LHCN-M2 (cell line): ENCODE measurements at regions not wholly inside any gene's neighbourhood (a gene's known extent, or its start where the extent isn't known, plus 50 kb on each side); places are given as distances from the start of the nearest gene placed in this dataset.

Source experiments
- DNase-seq: peaks from one replicate; pipeline ENCODE4 v3.0.0-alpha.2; 2012; ENCODE audit warnings: low read depth

GRCh38 chr3:106261915-106262683, 393.3 kb upstream of the CBLB start:
- peak; percentile 51 for DNase-seq

DNA sequence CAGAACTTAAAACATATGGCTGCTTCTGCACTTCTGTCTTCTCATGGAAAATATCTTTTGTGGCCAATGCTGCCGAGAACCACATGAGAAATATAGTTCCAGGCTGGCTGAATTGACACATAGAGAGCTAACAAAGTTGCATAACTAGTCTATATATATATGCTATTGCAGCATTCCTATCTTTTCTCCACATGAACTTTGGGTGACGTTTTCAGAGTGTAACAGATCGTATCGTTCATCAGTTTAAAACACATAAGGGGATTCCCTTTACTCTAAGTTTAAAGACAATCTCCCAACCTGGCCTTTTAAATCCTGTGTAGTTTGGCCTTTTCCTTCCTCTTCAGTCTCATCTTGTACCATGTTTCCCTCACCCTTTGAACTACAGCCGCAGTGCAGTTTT, 394.2 kb upstream of the CBLB start:
- no peak for DNase-seq

DNA sequence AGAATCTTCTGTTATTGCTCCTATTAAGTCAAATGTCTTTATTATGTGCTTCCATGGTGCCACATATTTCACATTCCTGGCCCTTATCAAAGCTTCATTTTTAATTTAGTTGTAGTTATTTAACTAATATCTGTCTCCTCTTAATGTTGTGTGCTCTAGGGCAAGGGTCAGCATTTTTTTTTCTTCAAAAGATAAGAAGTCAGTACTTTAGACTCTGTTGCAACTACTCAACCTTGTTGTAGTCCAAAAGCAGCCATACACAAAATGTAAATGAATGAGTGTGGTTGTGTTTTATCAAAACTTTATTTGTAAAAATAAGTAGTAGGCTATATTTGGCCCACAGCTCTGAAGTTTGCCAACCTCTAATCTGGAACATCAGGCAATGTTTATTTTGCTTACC, 394.7 kb upstream of the CBLB start:
- DNase-seq: no peak

- no peak for DNase-seq
These were observed 396.9 kb upstream of the CBLB start for GRCh38 chr3:106265704-106266103.

GRCh38 chr3:106268696-106269095, 399.9 kb upstream of the CBLB start:
- DNase-seq: no peak

DNA sequence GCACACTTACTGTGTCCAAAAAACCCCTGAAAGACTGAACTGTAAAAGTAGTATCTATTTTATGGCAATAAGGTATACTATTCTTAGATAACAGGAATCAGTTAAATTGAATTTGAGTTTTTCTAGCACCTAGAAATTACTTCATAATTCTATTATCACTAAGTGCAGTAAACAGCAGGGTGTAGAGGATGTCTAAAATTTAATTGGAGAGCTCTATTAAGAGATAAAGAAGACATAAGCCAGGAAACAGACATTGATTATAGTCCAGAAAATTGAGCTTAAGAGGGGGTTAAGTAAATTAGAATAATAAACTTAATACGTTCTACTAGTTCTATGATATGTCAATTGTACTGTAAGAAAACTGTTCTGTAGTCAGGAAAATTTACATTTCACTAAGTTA, 403.5 kb upstream of the CBLB start:
- no peak for DNase-seq

GRCh38 chr3:106275592-106275991, 406.8 kb upstream of the CBLB start:
- DNase-seq: no peak

DNA sequence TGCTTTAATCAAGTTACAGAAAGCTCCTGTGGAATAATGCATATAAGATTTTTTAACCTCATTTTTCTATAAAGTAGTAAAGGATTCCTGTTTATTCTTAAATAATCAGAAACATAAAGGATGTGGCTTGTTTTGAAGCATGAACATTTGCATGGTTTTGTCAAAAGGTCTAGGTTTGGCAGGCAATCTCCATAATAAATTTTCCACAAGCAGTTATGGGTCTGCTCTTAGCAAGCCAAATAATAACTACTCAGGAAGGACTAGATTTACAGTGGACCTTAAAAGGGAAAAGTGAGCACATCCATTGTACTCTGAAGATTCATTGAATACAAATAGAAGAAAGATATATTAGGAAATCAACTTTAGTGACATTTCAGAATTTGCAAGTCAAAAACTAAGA, 407.3 kb upstream of the CBLB start:
- no peak for DNase-seq

DNA sequence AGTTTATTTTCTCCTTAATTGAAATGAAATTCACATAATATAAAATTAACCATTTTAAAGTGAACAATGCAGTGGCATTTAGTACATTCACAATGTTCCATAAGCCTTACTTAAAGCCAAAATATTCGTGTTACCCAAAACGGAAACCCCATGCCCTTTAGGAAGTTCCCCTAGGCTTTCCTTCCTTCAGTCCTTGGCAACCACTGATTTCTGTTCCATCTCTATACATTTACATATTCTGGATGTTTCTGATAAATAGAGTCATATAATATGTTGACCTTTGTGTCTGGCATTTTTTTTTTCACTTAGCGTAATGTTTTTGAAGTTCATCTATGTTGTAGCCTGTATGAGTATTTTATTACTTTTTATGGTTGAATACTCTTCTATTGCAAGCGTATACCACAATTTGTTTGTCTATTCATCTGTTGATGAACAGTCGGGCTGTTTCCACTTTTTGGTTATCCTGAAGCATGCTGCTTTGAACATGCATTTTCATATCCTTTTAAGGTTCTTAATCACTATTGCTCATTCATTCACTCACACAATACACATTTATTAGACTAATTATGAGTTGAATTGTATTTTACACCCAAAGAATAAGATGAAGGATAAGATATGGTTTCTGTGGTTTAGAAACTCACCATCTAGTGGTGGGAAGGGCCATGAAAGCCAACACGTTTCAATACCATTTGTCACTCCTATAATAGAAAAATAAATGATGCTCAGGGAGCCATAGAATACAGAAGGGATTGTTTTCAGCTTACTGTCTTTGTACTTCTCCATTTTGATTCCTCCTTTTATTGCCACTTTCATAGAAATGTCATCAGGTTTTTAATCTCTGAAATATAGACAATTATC, 408.2 kb upstream of the CBLB start:
- DNase-seq: no peak

DNA sequence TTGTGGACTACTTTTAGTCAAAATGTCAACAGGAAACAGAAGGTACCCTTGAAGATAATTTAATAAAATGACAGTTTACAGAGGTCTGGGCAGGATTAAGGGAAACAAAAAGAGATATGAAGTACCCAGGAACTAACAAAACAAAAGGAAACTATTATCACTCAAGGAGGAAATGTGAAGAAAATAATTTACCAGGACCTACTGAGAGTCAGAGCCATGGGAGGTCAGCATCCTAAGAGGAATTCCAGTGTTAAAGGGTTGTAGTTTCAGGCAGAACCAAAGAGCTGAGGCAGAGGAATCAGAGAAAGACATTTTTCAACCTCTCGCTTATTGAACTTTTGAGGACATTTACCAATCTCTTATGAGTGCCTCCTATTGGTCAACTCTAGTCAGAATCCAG, 408.9 kb upstream of the CBLB start:
- no peak for DNase-seq

- no peak for DNase-seq
These were observed 412.4 kb upstream of the CBLB start for GRCh38 chr3:106281221-106281620.

DNA sequence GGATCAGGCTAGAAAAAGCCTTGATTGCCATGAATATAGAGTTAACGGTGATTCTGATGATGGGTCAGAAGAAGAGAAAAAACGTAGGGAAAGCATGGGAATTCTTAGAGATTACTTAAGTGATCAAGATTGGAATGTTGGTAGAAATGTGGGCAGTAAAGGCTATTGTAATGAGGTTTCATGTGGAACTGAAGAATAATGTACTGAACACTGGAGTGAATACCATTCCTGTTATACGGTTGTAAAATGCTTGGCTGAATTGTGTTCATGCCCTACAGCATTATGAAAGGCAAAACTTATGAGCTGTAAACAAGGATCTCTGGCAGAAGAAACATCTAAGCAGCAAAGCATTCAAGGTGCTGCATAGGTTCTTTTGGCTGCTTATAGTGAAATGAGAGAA, 414.1 kb upstream of the CBLB start:
- no peak for DNase-seq

GRCh38 chr3:106288781-106289180, 420.0 kb upstream of the CBLB start:
- no peak for DNase-seq

DNA sequence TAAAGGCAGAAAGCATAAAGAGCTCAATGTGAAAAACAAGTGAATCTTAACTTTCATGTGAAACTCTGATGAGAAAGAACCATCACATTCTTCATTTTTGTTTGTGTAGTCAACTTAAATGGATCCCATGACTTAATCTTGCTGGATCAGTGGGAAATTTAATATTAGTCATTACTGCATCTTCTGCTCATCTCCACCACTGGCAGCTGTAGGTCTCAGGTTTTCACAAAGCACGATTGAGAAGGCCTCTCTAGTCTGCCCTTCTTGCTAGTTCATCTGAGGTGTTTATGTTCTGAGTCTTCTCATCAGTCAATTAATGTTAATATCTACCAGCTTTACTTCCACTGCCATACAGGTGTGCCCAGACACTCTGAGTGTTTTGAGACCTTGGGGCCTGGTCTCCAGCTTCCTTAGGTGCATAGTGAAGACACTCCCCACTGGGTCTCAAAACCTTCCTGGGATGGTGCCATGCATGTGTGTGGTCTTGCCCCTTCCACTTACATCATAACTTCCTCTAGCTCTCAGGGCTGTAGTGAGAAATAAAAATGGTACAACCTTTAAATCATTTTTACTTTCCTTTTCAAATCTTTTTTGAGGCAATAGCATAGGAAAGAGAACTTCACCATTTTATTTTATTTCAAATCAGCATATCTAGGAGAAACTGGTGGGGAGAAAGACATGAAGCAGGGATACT, 421.6 kb upstream of the CBLB start:
- DNase-seq: no peak

GRCh38 chr3:106293161-106293560, 424.3 kb upstream of the CBLB start:
- DNase-seq: no peak

DNA sequence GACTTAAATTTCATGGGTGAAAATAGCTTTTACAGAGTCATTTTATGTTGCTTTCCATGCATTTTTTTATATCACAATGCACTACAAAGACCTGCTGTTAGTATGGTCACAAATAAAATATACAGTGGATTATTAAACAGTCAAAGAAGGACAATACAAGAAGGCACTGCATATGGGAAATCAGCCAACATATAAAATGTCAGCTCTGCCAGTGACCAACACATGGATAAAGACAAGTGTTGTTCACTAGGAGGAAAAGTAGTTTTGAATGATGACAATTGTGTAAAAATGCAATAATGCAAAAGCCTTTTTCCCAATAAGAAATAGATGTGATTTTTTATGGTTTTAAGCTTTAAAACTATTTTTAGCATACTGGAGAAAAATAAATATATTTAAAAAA, 425.3 kb upstream of the CBLB start:
- DNase-seq: no peak

DNA sequence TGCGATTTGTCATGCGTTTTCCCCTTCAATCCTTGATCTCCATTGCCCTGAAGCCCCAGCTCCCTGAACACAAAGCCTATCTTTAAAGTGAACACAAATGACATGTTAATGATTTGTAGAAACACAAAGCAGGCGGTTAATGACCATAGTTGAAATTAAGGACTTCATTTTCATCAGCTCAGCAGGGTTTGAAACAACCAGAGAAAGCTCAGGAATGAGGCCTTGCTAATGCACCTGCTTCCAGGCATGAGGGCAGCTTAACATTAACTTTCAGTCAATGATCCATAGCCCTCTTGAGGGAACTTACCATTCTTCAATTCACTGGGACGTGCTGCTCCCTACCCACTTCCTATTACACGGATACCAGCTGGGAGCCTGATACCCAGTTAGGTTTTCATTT, 427.2 kb upstream of the CBLB start:
- DNase-seq: no peak

GRCh38 chr3:106299300-106300098, 430.7 kb upstream of the CBLB start:
- DNase-seq: peak; percentile 92

- no peak for DNase-seq
These were observed 433.8 kb upstream of the CBLB start for GRCh38 chr3:106302451-106303221.

DNA sequence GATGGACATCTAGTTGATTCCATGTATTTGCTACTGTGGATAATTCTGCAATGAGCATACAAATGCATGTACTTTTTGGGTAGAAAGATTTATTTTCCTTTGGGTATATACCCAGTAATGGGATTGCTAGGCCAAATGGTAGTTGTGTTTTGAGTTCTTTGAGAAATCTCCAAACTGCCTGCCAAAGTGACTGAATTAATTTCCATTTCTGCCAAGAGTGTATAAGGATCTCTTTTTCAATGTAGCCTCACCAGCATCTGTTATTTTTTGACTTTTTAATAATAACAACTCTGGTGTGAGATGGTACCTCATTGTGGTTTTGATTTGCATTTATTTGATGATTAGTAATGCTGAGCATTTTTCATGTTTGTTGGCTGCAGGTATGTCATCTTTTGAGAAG, 435.0 kb upstream of the CBLB start:
- no peak for DNase-seq

DNA sequence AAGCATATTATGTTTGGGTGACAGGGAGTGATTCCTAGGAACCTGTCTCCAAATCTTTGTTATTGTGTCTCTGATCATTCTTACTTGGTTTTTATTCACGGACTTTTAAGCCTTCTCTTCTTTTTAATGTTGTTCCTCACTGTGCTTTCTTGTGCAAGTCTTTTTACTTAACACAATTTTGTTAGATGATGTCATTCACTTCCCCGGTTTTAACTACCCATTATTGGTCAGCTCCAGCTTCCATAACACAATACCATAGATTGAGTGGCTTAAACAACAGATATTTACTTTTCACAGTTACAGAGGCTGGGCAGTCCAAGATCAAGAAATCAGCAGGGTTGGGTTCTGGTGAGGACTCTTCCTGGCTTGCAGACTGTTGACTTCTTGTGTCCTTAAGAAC, 436.3 kb upstream of the CBLB start:
- DNase-seq: no peak
